ENCODE measurements at regions not wholly inside any gene's neighbourhood (a gene's known extent, or its start where the extent isn't known, plus 50 kb on each side); places are given as distances from the start of the nearest gene placed in this dataset.
"Not testable (repeated sequence)": the region's sequence is repeated elsewhere in the genome, so short reads cannot be mapped to it uniquely, and the experiment has no call there.

- no peak for DNase-seq
These were observed 131.5 kb downstream of the ZNF608 start for GRCh38 chr5:124614836-124615385.

- no peak for DNase-seq
These were observed 132.3 kb downstream of the ZNF608 start for GRCh38 chr5:124614105-124614504.

- no peak for DNase-seq
These were observed 133.0 kb downstream of the ZNF608 start for GRCh38 chr5:124613273-124613953.

- DNase-seq = no peak
These were observed 134.4 kb downstream of the ZNF608 start for GRCh38 chr5:124612023-124612422.

GRCh38 chr5:124611262-124611661, 135.2 kb downstream of the ZNF608 start:
- not testable (repeated sequence) for DNase-seq

- DNase-seq = not testable (repeated sequence)
These were observed 136.8 kb downstream of the ZNF608 start for GRCh38 chr5:124609685-124610084.

- no peak for DNase-seq
These were observed 139.9 kb downstream of the ZNF608 start for GRCh38 chr5:124606543-124606942.

GRCh38 chr5:124606093-124606492, 140.3 kb downstream of the ZNF608 start:
- DNase-seq = no peak

- DNase-seq = no peak
These were observed 140.9 kb downstream of the ZNF608 start for GRCh38 chr5:124605541-124605940.

GRCh38 chr5:124604419-124604818, 142.0 kb downstream of the ZNF608 start:
- DNase-seq = no peak

GRCh38 chr5:124602925-124603650, 143.4 kb downstream of the ZNF608 start:
- DNase-seq = peak in 1 of 2 experiments; percentile 7

GRCh38 chr5:124599028-124599973, 147.1 kb downstream of the ZNF608 start:
- DNase-seq = peak in 1 of 2 experiments; percentile 13

GRCh38 chr5:124596595-124597421, 149.6 kb downstream of the ZNF608 start:
- no peak for DNase-seq

- no peak for DNase-seq
These were observed 152.5 kb downstream of the ZNF608 start for GRCh38 chr5:124593952-124594351.

GRCh38 chr5:124592891-124593290, 153.5 kb downstream of the ZNF608 start:
- DNase-seq = no peak

- no peak for DNase-seq
These were observed 154.9 kb downstream of the ZNF608 start for GRCh38 chr5:124591583-124591982.

- DNase-seq = no peak
These were observed 155.8 kb downstream of the ZNF608 start for GRCh38 chr5:124590686-124591085.

GRCh38 chr5:124587280-124587679, 159.2 kb downstream of the ZNF608 start:
- DNase-seq = no peak

- DNase-seq = no peak
These were observed 161.3 kb downstream of the ZNF608 start for GRCh38 chr5:124584991-124585715.

- DNase-seq = peak; percentile 11 to 75
These were observed 162.7 kb downstream of the ZNF608 start for GRCh38 chr5:124583469-124584350.

- DNase-seq = peak; percentile 42 to 75
These were observed 163.9 kb downstream of the ZNF608 start for GRCh38 chr5:124582561-124582840.
